ENCODE measurements at regions not wholly inside any gene's neighbourhood (a gene's known extent, or its start where the extent isn't known, plus 50 kb on each side); places are given as distances from the start of the nearest gene placed in this dataset.

DNA sequence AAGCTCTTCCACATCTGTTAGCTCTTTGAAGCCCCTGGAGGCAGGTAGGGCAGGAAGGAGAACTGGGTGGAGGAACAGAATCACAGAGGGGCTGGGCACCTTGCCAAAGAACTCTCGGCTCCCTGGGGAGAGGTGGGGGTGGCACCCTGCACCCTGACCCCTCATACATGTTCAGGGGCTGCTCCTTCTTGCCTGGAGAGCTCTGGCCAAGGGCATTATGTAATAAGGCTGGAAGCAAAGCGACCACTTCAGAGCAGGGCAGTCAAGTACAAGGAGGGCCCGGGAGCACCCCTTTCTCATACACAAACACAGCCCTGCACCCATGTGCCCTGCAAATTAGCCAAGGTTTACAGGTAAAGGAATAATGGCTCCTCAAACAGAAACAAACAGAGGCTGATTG, 351.9 kb upstream of the TSHZ3 start:
- TF ChIP-seq, protein P1, sequence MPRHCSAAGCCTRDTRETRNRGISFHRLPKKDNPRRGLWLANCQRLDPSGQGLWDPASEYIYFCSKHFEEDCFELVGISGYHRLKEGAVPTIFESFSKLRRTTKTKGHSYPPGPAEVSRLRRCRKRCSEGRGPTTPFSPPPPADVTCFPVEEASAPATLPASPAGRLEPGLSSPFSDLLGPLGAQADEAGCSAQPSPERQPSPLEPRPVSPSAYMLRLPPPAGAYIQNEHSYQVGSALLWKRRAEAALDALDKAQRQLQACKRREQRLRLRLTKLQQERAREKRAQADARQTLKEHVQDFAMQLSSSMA (CRISPR knock-in tag; IDR thresholded peaks at IDR 0.05) = no peak
- TF ChIP-seq SP2 (CRISPR knock-in tag; IDR thresholded peaks at IDR 0.05) (no peak), JUN (CRISPR knock-in tag; IDR thresholded peaks at IDR 0.05) (no peak), POLR2AphosphoS5 (IDR thresholded peaks at IDR 0.05; ENCODE audit: low read depth, low read length) (no peak), ZNF501 (CRISPR knock-in tag; IDR thresholded peaks at IDR 0.05) (no peak)
- TF ChIP-seq, protein P2, sequence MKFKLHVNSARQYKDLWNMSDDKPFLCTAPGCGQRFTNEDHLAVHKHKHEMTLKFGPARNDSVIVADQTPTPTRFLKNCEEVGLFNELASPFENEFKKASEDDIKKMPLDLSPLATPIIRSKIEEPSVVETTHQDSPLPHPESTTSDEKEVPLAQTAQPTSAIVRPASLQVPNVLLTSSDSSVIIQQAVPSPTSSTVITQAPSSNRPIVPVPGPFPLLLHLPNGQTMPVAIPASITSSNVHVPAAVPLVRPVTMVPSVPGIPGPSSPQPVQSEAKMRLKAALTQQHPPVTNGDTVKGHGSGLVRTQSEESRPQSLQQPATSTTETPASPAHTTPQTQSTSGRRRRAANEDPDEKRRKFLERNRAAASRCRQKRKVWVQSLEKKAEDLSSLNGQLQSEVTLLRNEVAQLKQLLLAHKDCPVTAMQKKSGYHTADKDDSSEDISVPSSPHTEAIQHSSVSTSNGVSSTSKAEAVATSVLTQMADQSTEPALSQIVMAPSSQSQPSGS (CRISPR knock-in tag; IDR thresholded peaks at IDR 0.05) = no peak
- TF ChIP-seq, protein P3, sequence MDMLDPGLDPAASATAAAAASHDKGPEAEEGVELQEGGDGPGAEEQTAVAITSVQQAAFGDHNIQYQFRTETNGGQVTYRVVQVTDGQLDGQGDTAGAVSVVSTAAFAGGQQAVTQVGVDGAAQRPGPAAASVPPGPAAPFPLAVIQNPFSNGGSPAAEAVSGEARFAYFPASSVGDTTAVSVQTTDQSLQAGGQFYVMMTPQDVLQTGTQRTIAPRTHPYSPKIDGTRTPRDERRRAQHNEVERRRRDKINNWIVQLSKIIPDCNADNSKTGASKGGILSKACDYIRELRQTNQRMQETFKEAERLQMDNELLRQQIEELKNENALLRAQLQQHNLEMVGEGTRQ (IDR thresholded peaks at IDR 0.05; ENCODE audit: low read depth, low read length) = no peak
- TF ChIP-seq, protein P3 (CRISPR knock-in tag; IDR thresholded peaks at IDR 0.05; ENCODE audit: borderline replicate concordance) = no peak

Data from HepG2 (cell line).